ENCODE measurements at regions not wholly inside any gene's neighbourhood (a gene's known extent, or its start where the extent isn't known, plus 50 kb on each side); places are given as distances from the start of the nearest gene placed in this dataset.

DNA sequence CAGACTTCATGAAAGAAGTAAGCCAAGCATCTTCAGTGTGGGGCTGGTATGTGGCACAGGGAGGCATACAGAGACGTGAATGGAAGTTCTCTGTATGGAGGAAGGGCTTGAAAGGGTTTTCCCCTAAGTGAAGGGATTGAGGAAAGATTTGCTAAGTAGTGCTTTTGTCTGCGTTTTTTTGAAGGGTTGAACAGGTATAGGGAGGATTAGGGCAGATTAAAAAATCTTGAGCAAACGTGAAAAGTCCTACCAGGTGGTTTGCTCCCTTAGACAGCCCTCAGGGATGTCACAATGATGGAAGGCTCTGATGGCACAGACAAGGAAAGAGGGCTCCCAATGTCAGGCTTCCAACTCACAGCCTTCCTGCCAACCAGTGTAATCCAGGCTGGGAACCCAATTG is 181.7 kb upstream of the TAB2 start:
- TF ChIP-seq, protein P1, sequence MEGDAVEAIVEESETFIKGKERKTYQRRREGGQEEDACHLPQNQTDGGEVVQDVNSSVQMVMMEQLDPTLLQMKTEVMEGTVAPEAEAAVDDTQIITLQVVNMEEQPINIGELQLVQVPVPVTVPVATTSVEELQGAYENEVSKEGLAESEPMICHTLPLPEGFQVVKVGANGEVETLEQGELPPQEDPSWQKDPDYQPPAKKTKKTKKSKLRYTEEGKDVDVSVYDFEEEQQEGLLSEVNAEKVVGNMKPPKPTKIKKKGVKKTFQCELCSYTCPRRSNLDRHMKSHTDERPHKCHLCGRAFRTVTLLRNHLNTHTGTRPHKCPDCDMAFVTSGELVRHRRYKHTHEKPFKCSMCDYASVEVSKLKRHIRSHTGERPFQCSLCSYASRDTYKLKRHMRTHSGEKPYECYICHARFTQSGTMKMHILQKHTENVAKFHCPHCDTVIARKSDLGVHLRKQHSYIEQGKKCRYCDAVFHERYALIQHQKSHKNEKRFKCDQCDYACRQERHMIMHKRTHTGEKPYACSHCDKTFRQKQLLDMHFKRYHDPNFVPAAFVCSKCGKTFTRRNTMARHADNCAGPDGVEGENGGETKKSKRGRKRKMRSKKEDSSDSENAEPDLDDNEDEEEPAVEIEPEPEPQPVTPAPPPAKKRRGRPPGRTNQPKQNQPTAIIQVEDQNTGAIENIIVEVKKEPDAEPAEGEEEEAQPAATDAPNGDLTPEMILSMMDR (IDR thresholded peaks at IDR 0.05): no peak
- TF ChIP-seq POLR2A (IDR thresholded peaks at IDR 0.05): no peak
